Trophoblast cell (in vitro differentiated cells and primary cell): ENCODE measurements at regions not wholly inside any gene's neighbourhood (a gene's known extent, or its start where the extent isn't known, plus 50 kb on each side); places are given as distances from the start of the nearest gene placed in this dataset.

Source experiments
- DNase-seq, 2 donors: peaks; one replicate each; pipeline ENCODE4 v3.0.0-alpha.2; 2016
- H2AFZ ChIP-seq: 2 replicates; pipeline ENCODE4 v1.6.1; 2013; ENCODE audit warnings: low read length, moderate library complexity, mild to moderate bottlenecking; ENCODE audit not compliant: insufficient read depth, poor library complexity
- H2AK5ac ChIP-seq: 2 replicates; pipeline ENCODE4 v1.6.1; 2013; ENCODE audit warnings: mild to moderate bottlenecking, low read length
- H2BK120ac ChIP-seq: 2 replicates; pipeline ENCODE4 v1.6.1; 2013; ENCODE audit warnings: low read length, mild to moderate bottlenecking, moderate library complexity; ENCODE audit not compliant: insufficient read depth, poor library complexity
- H2BK12ac ChIP-seq: 2 replicates; pipeline ENCODE4 v1.6.1; 2013; ENCODE audit warnings: mild to moderate bottlenecking, low read length, moderate library complexity
- H2BK5ac ChIP-seq: 2 replicates; pipeline ENCODE4 v1.6.1; 2013; ENCODE audit warnings: low read length, low read depth, moderate library complexity, mild to moderate bottlenecking; ENCODE audit not compliant: poor library complexity
- H3K14ac ChIP-seq: 2 replicates; pipeline ENCODE4 v1.6.1; 2013; ENCODE audit warnings: mild to moderate bottlenecking, low read length
- H3K18ac ChIP-seq: 2 replicates; pipeline ENCODE4 v1.6.1; 2013; ENCODE audit warnings: mild to moderate bottlenecking, low read length
- H3K23ac ChIP-seq: 2 replicates; pipeline ENCODE4 v1.6.1; 2013; ENCODE audit warnings: low read length
- H3K27ac ChIP-seq: 2 replicates; pipeline ENCODE4 v1.5.1; 2013; ENCODE audit warnings: low read depth, mild to moderate bottlenecking, inconsistent platforms, low read length, moderate library complexity
- H3K27me3 ChIP-seq: 2 replicates; pipeline ENCODE4 v1.6.1; 2013; ENCODE audit warnings: inconsistent platforms, mild to moderate bottlenecking, low read length, moderate library complexity; ENCODE audit not compliant: insufficient read depth
- H3K36me3 ChIP-seq, 2 experiments: 1 replicate in 1 of 2; 2 replicates in 1 of 2; pipeline ENCODE4 v1.6.1; 2013; ENCODE audit warnings: low read length in 2 of 2, mild to moderate bottlenecking in 2 of 2, moderate library complexity in 1 of 2; ENCODE audit not compliant: insufficient read depth in 2 of 2, control insufficient read depth in 1 of 2
- H3K4ac ChIP-seq: 2 replicates; pipeline ENCODE4 v1.6.1; 2013; ENCODE audit warnings: low read depth, mild to moderate bottlenecking, low read length, moderate library complexity
- H3K4me1 ChIP-seq, 2 experiments: 1 replicate in 1 of 2; 2 replicates in 1 of 2; pipeline ENCODE4 v1.6.1; 2013; ENCODE audit warnings: low read length in 2 of 2, mild to moderate bottlenecking in 2 of 2, moderate library complexity in 1 of 2; ENCODE audit not compliant: insufficient read depth in 2 of 2, control insufficient read depth in 1 of 2
- H3K4me2 ChIP-seq: 2 replicates; pipeline ENCODE4 v1.6.1; 2013; ENCODE audit warnings: inconsistent platforms, mild to moderate bottlenecking, low read length, moderate library complexity
- H3K4me3 ChIP-seq: 2 replicates; pipeline ENCODE4 v1.5.1; 2013; ENCODE audit warnings: mild to moderate bottlenecking, low read depth, low read length, inconsistent platforms
- H3K79me1 ChIP-seq: one replicate; pipeline ENCODE4 v1.6.1; 2013; ENCODE audit warnings: low read length
- H3K79me2 ChIP-seq: 2 replicates; pipeline ENCODE4 v1.6.1; 2013; ENCODE audit warnings: low read length, mild to moderate bottlenecking; ENCODE audit not compliant: control insufficient read depth, insufficient read depth, poor library complexity
- H3K9ac ChIP-seq: 2 replicates; pipeline ENCODE4 v1.6.1; 2013; ENCODE audit warnings: mild to moderate bottlenecking, low read length
- H3K9me3 ChIP-seq: 2 replicates; pipeline ENCODE4 v1.6.1; 2013; ENCODE audit warnings: low read depth, mild to moderate bottlenecking, control low read depth, inconsistent platforms, low read length; ENCODE audit not compliant: insufficient read depth
- H4K12ac ChIP-seq: 2 replicates; pipeline ENCODE4 v1.6.1; 2013; ENCODE audit warnings: low read depth, mild to moderate bottlenecking, low read length, moderate library complexity
- H4K8ac ChIP-seq: 2 replicates; pipeline ENCODE4 v1.6.1; 2013; ENCODE audit warnings: low read depth, mild to moderate bottlenecking, low read length, moderate library complexity
- H4K91ac ChIP-seq: one replicate; pipeline ENCODE4 v1.6.1; 2013; ENCODE audit warnings: low read depth, mild to moderate bottlenecking, low read length, moderate library complexity
- WGBS: extraction: QIAGEN DNeasy Blood & Tissue Kit; methylation state at CpG from one replicate; pipeline ENCODE4 v1.1.7; 2013; ENCODE audit warnings: missing lambda C conversion rate; ENCODE audit not compliant: insufficient read length, insufficient coverage; ENCODE audit errors: extremely low coverage; 5-methylcytosine and 5-hydroxymethylcytosine counted together

GRCh38 chr3:30317561-30317960, 288.8 kb upstream of the TGFBR2 start:
- H3K14ac ChIP-seq: no peak overlapping the region
- H2AFZ ChIP-seq: no peak overlapping the region
- H3K27me3 ChIP-seq: no peaks in the 10 kb centered on the region
- no peak overlapping the region for H4K12ac ChIP-seq
- no peak overlapping the region for H3K4ac ChIP-seq
- no peak overlapping the region for H4K91ac ChIP-seq
- H3K4me1 ChIP-seq: no peaks in the 10 kb centered on the region
- no peak overlapping the region for H3K4me3 ChIP-seq
- H4K8ac ChIP-seq: no peak overlapping the region
- DNase-seq: peak in 1 of 2 donors; percentile 31
- no CpG with 5 or more reads among the region's 3 CpGs for WGBS
- no peak overlapping the region for H3K27ac ChIP-seq
- no peak overlapping the region for H2BK12ac ChIP-seq
- no peak overlapping the region for H3K23ac ChIP-seq
- no peaks in the 10 kb centered on the region for H3K79me1 ChIP-seq
- H3K9me3 ChIP-seq: no peaks in the 10 kb centered on the region
- H2BK120ac ChIP-seq: no peak overlapping the region
- H2AK5ac ChIP-seq: no peak overlapping the region
- no peaks in the 10 kb centered on the region for H3K79me2 ChIP-seq
- no peak overlapping the region for H3K4me2 ChIP-seq
- H3K18ac ChIP-seq: no peak overlapping the region
- no peaks in the 10 kb centered on the region for H3K36me3 ChIP-seq
- H3K9ac ChIP-seq: no peak overlapping the region
- no peak overlapping the region for H2BK5ac ChIP-seq

DNA sequence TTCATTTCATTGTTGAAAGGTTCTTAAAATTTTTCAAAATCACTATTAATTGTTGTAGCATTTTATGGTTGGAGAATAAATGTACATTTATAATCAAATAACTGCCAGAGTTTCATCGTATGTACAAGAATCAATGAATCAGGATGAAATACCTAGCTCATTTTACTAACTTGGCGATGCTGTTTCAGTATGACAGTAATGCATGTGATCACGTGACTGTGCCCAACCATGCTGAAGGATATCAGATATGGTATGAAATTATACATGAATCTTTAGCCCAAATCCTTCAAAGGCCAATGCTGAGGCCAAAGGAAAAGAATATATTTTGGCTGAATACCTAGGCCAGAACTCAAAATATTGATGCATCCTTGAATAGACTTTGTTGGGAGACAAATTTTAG, 288.3 kb upstream of the TGFBR2 start:
- no peak overlapping the region for H3K14ac ChIP-seq
- H3K23ac ChIP-seq: no peak overlapping the region
- no peak overlapping the region for H3K9ac ChIP-seq
- H4K12ac ChIP-seq: no peak overlapping the region
- WGBS: no CpG with 5 or more reads among the region's 3 CpGs
- no peak overlapping the region for H2AFZ ChIP-seq
- no peak overlapping the region for H4K91ac ChIP-seq
- no peak overlapping the region for H3K4me3 ChIP-seq
- no peaks in the 10 kb centered on the region for H3K9me3 ChIP-seq
- no peak overlapping the region for H2BK12ac ChIP-seq
- H3K4me2 ChIP-seq: no peak overlapping the region
- DNase-seq: no peak
- no peak overlapping the region for H2AK5ac ChIP-seq
- H3K27ac ChIP-seq: no peak overlapping the region
- no peak overlapping the region for H3K18ac ChIP-seq
- H3K36me3 ChIP-seq: no peaks in the 10 kb centered on the region
- H2BK5ac ChIP-seq: no peak overlapping the region
- no peak overlapping the region for H2BK120ac ChIP-seq
- no peaks in the 10 kb centered on the region for H3K4me1 ChIP-seq
- H3K79me2 ChIP-seq: no peaks in the 10 kb centered on the region
- H3K27me3 ChIP-seq: no peaks in the 10 kb centered on the region
- no peaks in the 10 kb centered on the region for H3K79me1 ChIP-seq
- no peak overlapping the region for H3K4ac ChIP-seq
- H4K8ac ChIP-seq: no peak overlapping the region

- Histone ChIP-seq H3K18ac (no peak overlapping the region), H2BK5ac (no peak overlapping the region), H2AFZ (no peak overlapping the region), H3K4me1 (no peaks in the 10 kb centered on the region), H3K23ac (no peak overlapping the region), H3K79me1 (no peaks in the 10 kb centered on the region), H3K27ac (no peak overlapping the region), H3K4ac (no peak overlapping the region), H3K14ac (no peak overlapping the region), H3K9me3 (no peaks in the 10 kb centered on the region), H2BK120ac (no peak overlapping the region), H3K9ac (no peak overlapping the region), H3K4me3 (no peak overlapping the region), H4K12ac (no peak overlapping the region), H2AK5ac (no peak overlapping the region), H4K91ac (no peak overlapping the region), H3K27me3 (no peaks in the 10 kb centered on the region), H3K36me3 (no peaks in the 10 kb centered on the region), H4K8ac (no peak overlapping the region), H3K4me2 (no peak overlapping the region), H2BK12ac (no peak overlapping the region), H3K79me2 (no peaks in the 10 kb centered on the region)
- peak; percentile 66 to 91 for DNase-seq
Observed at GRCh38 chr3:30319713-30320112, 286.7 kb upstream of the TGFBR2 start.

- no peak overlapping the region for H3K4ac ChIP-seq
- DNase-seq: no peak
- no peak overlapping the region for H3K18ac ChIP-seq
- no peak overlapping the region for H3K4me3 ChIP-seq
- H4K91ac ChIP-seq: no peak overlapping the region
- no peak overlapping the region for H2AK5ac ChIP-seq
- no peak overlapping the region for H3K23ac ChIP-seq
- no peak overlapping the region for H4K8ac ChIP-seq
- no peak overlapping the region for H3K4me2 ChIP-seq
- H3K27ac ChIP-seq: no peak overlapping the region
- no peak overlapping the region for H2BK5ac ChIP-seq
- H3K79me1 ChIP-seq: no peaks in the 10 kb centered on the region
- H3K79me2 ChIP-seq: no peaks in the 10 kb centered on the region
- no peaks in the 10 kb centered on the region for H3K27me3 ChIP-seq
- no peak overlapping the region for H4K12ac ChIP-seq
- no peak overlapping the region for H3K9ac ChIP-seq
- H2AFZ ChIP-seq: no peak overlapping the region
- no CpG with 5 or more reads among the region's 1 CpG for WGBS
- H2BK12ac ChIP-seq: no peak overlapping the region
- H3K36me3 ChIP-seq: no peaks in the 10 kb centered on the region
- no peaks in the 10 kb centered on the region for H3K9me3 ChIP-seq
- H3K14ac ChIP-seq: no peak overlapping the region
- no peaks in the 10 kb centered on the region for H3K4me1 ChIP-seq
- no peak overlapping the region for H2BK120ac ChIP-seq
Observed at GRCh38 chr3:30320392-30320791, 286.0 kb upstream of the TGFBR2 start.
